ENCODE measurements at regions not wholly inside any gene's neighbourhood (a gene's known extent, or its start where the extent isn't known, plus 50 kb on each side); places are given as distances from the start of the nearest gene placed in this dataset.

GRCh38 chr1:166253076-166253779 lies 86.4 kb upstream of the FAM78B start:
- TF ChIP-seq, protein P1, sequence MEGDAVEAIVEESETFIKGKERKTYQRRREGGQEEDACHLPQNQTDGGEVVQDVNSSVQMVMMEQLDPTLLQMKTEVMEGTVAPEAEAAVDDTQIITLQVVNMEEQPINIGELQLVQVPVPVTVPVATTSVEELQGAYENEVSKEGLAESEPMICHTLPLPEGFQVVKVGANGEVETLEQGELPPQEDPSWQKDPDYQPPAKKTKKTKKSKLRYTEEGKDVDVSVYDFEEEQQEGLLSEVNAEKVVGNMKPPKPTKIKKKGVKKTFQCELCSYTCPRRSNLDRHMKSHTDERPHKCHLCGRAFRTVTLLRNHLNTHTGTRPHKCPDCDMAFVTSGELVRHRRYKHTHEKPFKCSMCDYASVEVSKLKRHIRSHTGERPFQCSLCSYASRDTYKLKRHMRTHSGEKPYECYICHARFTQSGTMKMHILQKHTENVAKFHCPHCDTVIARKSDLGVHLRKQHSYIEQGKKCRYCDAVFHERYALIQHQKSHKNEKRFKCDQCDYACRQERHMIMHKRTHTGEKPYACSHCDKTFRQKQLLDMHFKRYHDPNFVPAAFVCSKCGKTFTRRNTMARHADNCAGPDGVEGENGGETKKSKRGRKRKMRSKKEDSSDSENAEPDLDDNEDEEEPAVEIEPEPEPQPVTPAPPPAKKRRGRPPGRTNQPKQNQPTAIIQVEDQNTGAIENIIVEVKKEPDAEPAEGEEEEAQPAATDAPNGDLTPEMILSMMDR (IDR thresholded peaks at IDR 0.05), result no peak
- no peak for TF ChIP-seq POLR2A (IDR thresholded peaks at IDR 0.05)
- Histone ChIP-seq H3K36me3 (no peaks in the 10 kb centered on the region), H3K4me1 (no peaks in the 10 kb centered on the region), H3K27ac (no peak overlapping the region), H3K27me3 (no peaks in the 10 kb centered on the region), H3K4me3 (no peak overlapping the region), H3K9me3 (peaks cover 0 to 43% (median 3%) of the 10 kb centered on the region in 12 donors)
- intact Hi-C loops (cut with DNase I), result no loop called here
- no peak for DNase-seq
- ATAC-seq, result no peak

DNA sequence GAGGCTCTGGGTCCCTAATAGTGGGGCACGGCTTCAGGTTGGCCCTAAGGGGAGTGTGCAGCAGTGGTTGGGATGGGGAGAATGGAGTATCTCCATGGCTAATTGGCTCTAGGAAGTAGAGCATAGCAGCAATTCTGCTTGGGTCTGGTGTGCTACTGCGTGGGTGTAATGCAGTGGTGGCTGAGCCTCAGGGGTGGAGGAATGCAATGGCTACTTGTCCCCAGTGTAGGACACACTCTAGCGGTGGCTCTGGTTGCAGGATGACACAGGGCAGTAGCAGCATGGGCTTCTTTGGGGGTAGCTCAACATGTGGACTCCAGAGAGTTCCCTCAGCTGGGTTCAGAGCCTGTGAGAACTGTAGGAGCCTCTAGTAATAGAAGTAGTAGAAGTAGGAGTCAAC lies 91.2 kb upstream of the FAM78B start:
- Histone ChIP-seq H3K27me3 (no peaks in the 10 kb centered on the region), H3K36me3 (no peaks in the 10 kb centered on the region), H3K4me1 (no peaks in the 10 kb centered on the region), H3K9me3 (peaks cover 0 to 19% (median 3%) of the 10 kb centered on the region in 12 donors), H3K4me3 (no peak overlapping the region), H3K27ac (no peak overlapping the region)
- ATAC-seq, result no peak
- DNase-seq, result no peak
- TF ChIP-seq POLR2A (IDR thresholded peaks at IDR 0.05), result no peak
- TF ChIP-seq, protein P1 (IDR thresholded peaks at IDR 0.05), result no peak
- intact Hi-C loops (cut with DNase I), result no loop called here
- 72 to 88% (median 80%) methylated on average over 1 to 3 of the region's 3 CpGs for WGBS, 4 donors

GRCh38 chr1:166261511-166261910 lies 94.7 kb upstream of the FAM78B start:
- intact Hi-C loops (cut with DNase I), result no loop called here
- no peak for DNase-seq
- no peak for TF ChIP-seq POLR2A (IDR thresholded peaks at IDR 0.05)
- TF ChIP-seq, protein P1 (IDR thresholded peaks at IDR 0.05), result no peak
- Histone ChIP-seq H3K27me3 (peaks cover 0 to 3% (median 0%) of the 10 kb centered on the region in 9 donors), H3K36me3 (no peaks in the 10 kb centered on the region), H3K9me3 (peaks cover 0 to 2% (median 0%) of the 10 kb centered on the region in 12 donors), H3K4me1 (no peaks in the 10 kb centered on the region), H3K27ac (no peak overlapping the region), H3K4me3 (no peak overlapping the region)
- ATAC-seq, result no peak
- WGBS, 4 donors, result 72 to 75% (median 74%) methylated on average over 3 of the region's 3 CpGs

GRCh38 chr1:166270476-166271150 lies 103.8 kb upstream of the FAM78B start:
- Histone ChIP-seq H3K4me1 (peaks cover 0 to 9% (median 0%) of the 10 kb centered on the region in 12 donors), H3K36me3 (no peaks in the 10 kb centered on the region), H3K4me3 (no peak overlapping the region), H3K27ac (no peak overlapping the region), H3K27me3 (no peaks in the 10 kb centered on the region), H3K9me3 (no peaks in the 10 kb centered on the region)
- no peak for TF ChIP-seq POLR2A (IDR thresholded peaks at IDR 0.05)
- TF ChIP-seq, protein P1 (IDR thresholded peaks at IDR 0.05), result no peak
- no peak for DNase-seq
- 67 to 74% (median 67%) methylated on average over 2 of the region's 2 CpGs for WGBS, 4 donors
- no peak for ATAC-seq
- intact Hi-C loops (cut with DNase I), result no loop called here
